Fibroblast of lung (primary cell): ENCODE measurements at regions not wholly inside any gene's neighbourhood (a gene's known extent, or its start where the extent isn't known, plus 50 kb on each side); places are given as distances from the start of the nearest gene placed in this dataset.
"Not testable (repeated sequence)": the region's sequence is repeated elsewhere in the genome, so short reads cannot be mapped to it uniquely, and the experiment has no call there.

Source experiments
- DNase-seq, 2 donors: peaks; one replicate each; pipeline versions ENCODE4 v3.0.0 to v3.0.0-alpha.2; 2010; ENCODE audit warnings: low read depth in 2 of 2
- H2AFZ ChIP-seq: 2 replicates; pipeline ENCODE4 v1.5.1; 2012; ENCODE audit warnings: low read length, control low read depth, inconsistent platforms
- H3K27ac ChIP-seq: 2 replicates; pipeline ENCODE4 v1.5.1; 2011; ENCODE audit warnings: low read length, control low read depth; ENCODE audit not compliant: insufficient read depth
- H3K27me3 ChIP-seq: 2 replicates; pipeline ENCODE4 v1.5.1; 2011; ENCODE audit warnings: mild to moderate bottlenecking, low read length; ENCODE audit not compliant: control insufficient read depth, insufficient read depth
- H3K36me3 ChIP-seq: 2 replicates; pipeline ENCODE4 v1.5.1; 2011; ENCODE audit warnings: low read length; ENCODE audit not compliant: control insufficient read depth, insufficient read depth
- H3K4me1 ChIP-seq: 2 replicates; pipeline ENCODE4 v1.5.1; 2011; ENCODE audit warnings: low read length; ENCODE audit not compliant: control insufficient read depth, insufficient read depth; ENCODE audit errors: extremely low read depth
- H3K4me2 ChIP-seq: 2 replicates; pipeline ENCODE4 v1.5.1; 2011; ENCODE audit warnings: low read length, control low read depth; ENCODE audit not compliant: insufficient read depth; ENCODE audit errors: extremely low read depth
- H3K4me3 ChIP-seq, 4 experiments: fragments of 200-600 bp in 1 of 4; sonication (generic) in 1 of 4; replicated peaks in 1 of 4; 2 replicates each; pipeline ENCODE4 v1.5.1; 2011 to 2016; ENCODE audit warnings: low read length in 4 of 4, low read depth in 3 of 4, mild to moderate bottlenecking in 3 of 4, control low read depth in 2 of 4, inconsistent platforms in 1 of 4, mixed read lengths in 1 of 4; ENCODE audit not compliant: insufficient read depth in 1 of 4; ENCODE audit errors: control extremely low read depth in 1 of 4
- H3K79me2 ChIP-seq: 2 replicates; pipeline ENCODE4 v1.5.1; 2012; ENCODE audit warnings: mild to moderate bottlenecking, low read length, inconsistent platforms; ENCODE audit not compliant: control insufficient read depth, insufficient read depth
- H3K9ac ChIP-seq: 2 replicates; pipeline ENCODE4 v1.5.1; 2011; ENCODE audit warnings: mild to moderate bottlenecking, low read length, control low read depth; ENCODE audit not compliant: insufficient read depth
- H3K9me3 ChIP-seq: 2 replicates; pipeline ENCODE4 v1.5.1; 2012; ENCODE audit warnings: low read depth, low read length; ENCODE audit not compliant: control insufficient read depth, insufficient read depth
- H4K20me1 ChIP-seq: 2 replicates; pipeline ENCODE4 v1.5.1; 2011; ENCODE audit warnings: low read length; ENCODE audit not compliant: control insufficient read depth, insufficient read depth; ENCODE audit errors: extremely low read depth
- EZH2 ChIP-seq: IDR thresholded peaks from 2 replicates; pipeline ENCODE4 v1.5.1; 2012; ENCODE audit warnings: low read length, control low read depth, mild to moderate bottlenecking; ENCODE audit errors: missing control alignments
- TF ChIP-seq, protein P1 (sequence below), 2 donors: IDR thresholded peaks in 1 of 2; conservative IDR thresholded peaks in 1 of 2; 1 replicate in 1 of 2; 2 replicates in 1 of 2; pipeline ENCODE4 v1.5.1; 2011 to 2012; ENCODE audit warnings: low read length in 2 of 2, control low read depth in 1 of 2, inconsistent platforms in 1 of 2, low read depth in 1 of 2, mild to moderate bottlenecking in 1 of 2

GRCh38 chr3:106104078-106104477, 235.3 kb upstream of the CBLB start:
- H3K36me3 ChIP-seq = no peaks in the 10 kb centered on the region
- H3K4me3 ChIP-seq = no peak overlapping the region
- H3K9me3 ChIP-seq = no peaks in the 10 kb centered on the region
- H4K20me1 ChIP-seq = no peaks in the 10 kb centered on the region
- H3K9ac ChIP-seq = no peak overlapping the region
- H3K27ac ChIP-seq = no peak overlapping the region
- no peaks in the 10 kb centered on the region for H3K4me1 ChIP-seq
- H2AFZ ChIP-seq = no peak overlapping the region
- H3K79me2 ChIP-seq = no peaks in the 10 kb centered on the region
- H3K27me3 ChIP-seq = no peaks in the 10 kb centered on the region
- no peak overlapping the region for H3K4me2 ChIP-seq
- no peak for TF ChIP-seq EZH2
- TF ChIP-seq, protein P1, sequence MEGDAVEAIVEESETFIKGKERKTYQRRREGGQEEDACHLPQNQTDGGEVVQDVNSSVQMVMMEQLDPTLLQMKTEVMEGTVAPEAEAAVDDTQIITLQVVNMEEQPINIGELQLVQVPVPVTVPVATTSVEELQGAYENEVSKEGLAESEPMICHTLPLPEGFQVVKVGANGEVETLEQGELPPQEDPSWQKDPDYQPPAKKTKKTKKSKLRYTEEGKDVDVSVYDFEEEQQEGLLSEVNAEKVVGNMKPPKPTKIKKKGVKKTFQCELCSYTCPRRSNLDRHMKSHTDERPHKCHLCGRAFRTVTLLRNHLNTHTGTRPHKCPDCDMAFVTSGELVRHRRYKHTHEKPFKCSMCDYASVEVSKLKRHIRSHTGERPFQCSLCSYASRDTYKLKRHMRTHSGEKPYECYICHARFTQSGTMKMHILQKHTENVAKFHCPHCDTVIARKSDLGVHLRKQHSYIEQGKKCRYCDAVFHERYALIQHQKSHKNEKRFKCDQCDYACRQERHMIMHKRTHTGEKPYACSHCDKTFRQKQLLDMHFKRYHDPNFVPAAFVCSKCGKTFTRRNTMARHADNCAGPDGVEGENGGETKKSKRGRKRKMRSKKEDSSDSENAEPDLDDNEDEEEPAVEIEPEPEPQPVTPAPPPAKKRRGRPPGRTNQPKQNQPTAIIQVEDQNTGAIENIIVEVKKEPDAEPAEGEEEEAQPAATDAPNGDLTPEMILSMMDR (conservative IDR thresholded peaks at IDR 0.05 in 1 of 2, IDR thresholded peaks at IDR 0.05 in 1 of 2; ENCODE audit: low read depth in 1 of 2, low read length in 2 of 2) = no peak
- no peak for DNase-seq

DNA sequence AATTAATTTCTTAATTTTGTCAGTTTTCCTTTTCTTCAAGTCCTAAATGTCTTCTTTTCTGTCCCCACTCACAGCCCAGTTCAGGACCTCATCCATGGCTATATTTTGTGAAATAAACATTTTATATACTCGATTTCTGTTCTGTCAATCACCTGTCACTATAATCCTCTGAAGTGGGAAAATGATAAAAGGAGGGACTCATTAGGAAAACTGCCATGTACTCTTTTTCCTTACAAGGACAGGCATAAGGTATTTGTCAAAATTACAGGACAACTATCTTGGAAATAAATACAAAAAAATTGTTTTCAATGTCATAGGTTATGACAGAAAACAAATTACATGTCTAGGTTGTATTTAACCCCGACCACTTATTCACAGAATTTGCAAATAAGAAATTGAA, 240.1 kb upstream of the CBLB start:
- Histone ChIP-seq H3K27me3 (no peaks in the 10 kb centered on the region), H3K79me2 (no peaks in the 10 kb centered on the region), H3K4me3 (no peak overlapping the region), H3K27ac (no peak overlapping the region), H3K36me3 (no peaks in the 10 kb centered on the region), H3K4me1 (no peaks in the 10 kb centered on the region), H3K4me2 (no peak overlapping the region), H3K9ac (no peak overlapping the region), H3K9me3 (no peaks in the 10 kb centered on the region), H2AFZ (no peak overlapping the region), H4K20me1 (no peaks in the 10 kb centered on the region)
- TF ChIP-seq EZH2 = no peak
- TF ChIP-seq, protein P1 (conservative IDR thresholded peaks at IDR 0.05 in 1 of 2, IDR thresholded peaks at IDR 0.05 in 1 of 2; ENCODE audit: low read depth in 1 of 2, low read length in 2 of 2) = no peak
- no peak for DNase-seq

DNA sequence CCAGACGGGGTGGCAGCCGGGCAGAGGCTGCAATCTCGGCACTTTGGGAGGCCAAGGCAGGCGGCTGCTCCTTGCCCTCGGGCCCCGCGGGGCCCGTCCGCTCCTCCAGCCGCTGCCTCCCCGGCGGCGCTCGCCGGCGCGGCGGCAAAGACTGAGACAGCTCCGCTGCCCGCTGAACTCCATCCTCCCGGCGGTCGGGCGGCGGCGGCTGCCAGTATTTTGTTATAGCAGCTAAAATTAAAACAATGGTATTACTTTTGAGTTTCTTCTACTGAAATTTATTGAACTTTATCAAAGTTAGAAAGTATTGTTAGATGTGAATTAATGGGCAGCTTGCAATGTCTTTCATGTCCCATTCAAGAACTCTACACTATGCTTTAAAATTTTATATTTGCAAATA, 243.7 kb upstream of the CBLB start:
- H3K9me3 ChIP-seq, H3K9ac ChIP-seq, H3K79me2 ChIP-seq, H3K4me3 ChIP-seq, H3K4me2 ChIP-seq, H3K27me3 ChIP-seq, H2AFZ ChIP-seq, H3K36me3 ChIP-seq, H3K27ac ChIP-seq, H3K4me1 ChIP-seq, DNase-seq, H4K20me1 ChIP-seq: not testable (repeated sequence)

DNA sequence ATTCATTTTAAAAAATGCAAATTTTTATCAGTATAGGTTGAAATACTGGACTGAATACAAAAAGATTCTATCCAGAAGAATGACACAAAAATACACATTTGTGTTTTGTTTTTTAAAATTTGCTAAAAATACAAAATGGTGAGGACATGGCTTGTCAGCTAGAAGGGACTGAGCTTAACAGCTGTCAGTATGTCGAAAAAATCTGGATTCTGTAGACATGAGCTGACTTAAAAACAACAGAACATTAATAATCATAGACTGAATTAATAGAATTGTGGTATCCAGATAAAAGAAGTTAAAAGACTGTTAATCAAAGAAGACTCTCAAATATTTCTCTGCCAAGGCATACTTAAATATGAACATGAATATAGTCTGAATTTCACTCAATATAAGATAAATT, 244.9 kb upstream of the CBLB start:
- TF ChIP-seq EZH2 = no peak
- TF ChIP-seq, protein P1 (conservative IDR thresholded peaks at IDR 0.05 in 1 of 2, IDR thresholded peaks at IDR 0.05 in 1 of 2; ENCODE audit: low read depth in 1 of 2, low read length in 2 of 2) = no peak
- no peaks in the 10 kb centered on the region for H3K27me3 ChIP-seq

More for the DNA sequence above, 244.9 kb upstream of the CBLB start:
- Histone ChIP-seq H3K4me1 (no peaks in the 10 kb centered on the region), H3K27ac (no peak overlapping the region), H3K9ac (no peak overlapping the region), H3K9me3 (no peaks in the 10 kb centered on the region), H4K20me1 (no peaks in the 10 kb centered on the region), H3K4me2 (no peak overlapping the region), H2AFZ (no peak overlapping the region), H3K4me3 (no peak overlapping the region), H3K36me3 (no peaks in the 10 kb centered on the region), H3K79me2 (no peaks in the 10 kb centered on the region)
- no peak for DNase-seq
